Thyroid gland (tissue), 4 donors: ENCODE measurements at regions not wholly inside any gene's neighbourhood (a gene's known extent, or its start where the extent isn't known, plus 50 kb on each side); places are given as distances from the start of the nearest gene placed in this dataset.
"Not testable (repeated sequence)": the region's sequence is repeated elsewhere in the genome, so short reads cannot be mapped to it uniquely, and the experiment has no call there.

ENCODE experiments used
- DNase-seq, 2 donors: peaks; one replicate each; pipeline ENCODE4 v3.0.0-alpha.2; 2019
- H3K27ac ChIP-seq, 3 donors: fragments of 200-600 bp; sonication (generic); 1 replicate in 2 of 3; 2 replicates in 1 of 3; pipeline ENCODE4 v1.5.1; 2016 to 2019; ENCODE audit warnings: mild to moderate bottlenecking in 1 of 3, moderate library complexity in 1 of 3
- H3K27me3 ChIP-seq: fragments of 200-600 bp; sonication (generic); one replicate; pipeline ENCODE4 v1.5.1; 2019
- H3K36me3 ChIP-seq, 2 donors: fragments of 200-600 bp; sonication (generic); one replicate each; pipeline ENCODE4 v1.5.1; 2016 to 2019
- H3K4me1 ChIP-seq, 2 donors: fragments of 200-600 bp; sonication (generic); one replicate each; pipeline ENCODE4 v1.5.1; 2017 to 2019
- H3K4me3 ChIP-seq, 3 donors: fragments of 200-600 bp; sonication (generic); replicated peaks in 1 of 3; 1 replicate in 2 of 3; 2 replicates in 1 of 3; pipeline ENCODE4 v1.5.1; 2016; ENCODE audit warnings: mild to moderate bottlenecking in 1 of 3
- H3K9me3 ChIP-seq: fragments of 200-600 bp; sonication (generic); one replicate; pipeline ENCODE4 v1.5.1; 2017
- POLR2A ChIP-seq, 2 donors: fragments of 450-650 bp; IDR thresholded peaks; one replicate each; pipeline ENCODE4 v1.6.1; 2017; ENCODE audit warnings: antibody characterized with exemption in 2 of 2, mild to moderate bottlenecking in 2 of 2, moderate library complexity in 1 of 2
- WGBS, 2 donors: methylation state at CpG; one replicate each; pipeline ENCODE4 v1.1.5; 2017; 5-methylcytosine and 5-hydroxymethylcytosine counted together
- intact Hi-C: fragments of 100-400 bp; cut with DNase I; formaldehyde crosslinking; loops from one replicate; pipeline ENCODE4 v1.15.1; 2023
- TF ChIP-seq, protein P1 (sequence below), 6 experiments: fragments of 200-600 bp in 3 of 6; fragments of 450-650 bp in 3 of 6; sonication (generic) in 3 of 6; IDR thresholded peaks; one replicate each; pipeline ENCODE4 v1.5.1; 2016 to 2019; ENCODE audit warnings: antibody characterized with exemption in 6 of 6, mild to moderate bottlenecking in 2 of 6, inconsistent platforms in 1 of 6, moderate library complexity in 1 of 6

DNA sequence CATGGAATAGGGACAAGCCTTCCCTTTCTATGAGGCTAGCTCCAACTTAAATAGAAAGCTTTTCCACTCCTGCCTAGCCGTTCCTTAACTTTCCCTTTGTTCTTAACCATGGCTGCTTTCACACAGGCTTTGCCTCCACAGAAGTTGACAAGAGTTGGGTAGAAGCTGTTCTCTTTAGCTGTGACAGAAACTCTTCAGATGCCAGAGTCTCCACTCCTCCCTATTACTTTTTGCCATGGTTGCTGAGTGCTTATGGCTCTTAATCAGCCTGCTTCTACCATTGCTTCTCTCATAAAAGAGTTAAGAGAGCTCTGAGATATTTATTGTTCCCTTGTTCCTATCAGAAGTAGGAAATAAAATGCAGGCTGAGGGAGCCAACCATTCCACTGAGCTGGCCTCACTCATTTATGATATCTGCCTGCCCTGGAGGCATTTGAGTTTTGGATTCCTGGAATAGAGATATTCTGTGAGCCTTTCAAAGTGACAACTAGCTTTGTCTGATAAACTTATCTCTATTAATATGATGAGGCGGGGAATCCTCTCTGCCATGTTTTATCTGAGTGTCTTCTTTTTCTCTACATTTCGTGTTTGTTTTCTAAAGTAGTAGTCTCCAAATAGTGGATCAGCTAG, 162.6 kb downstream of the DMAC1 start:
- Histone ChIP-seq H3K4me3 (no peak overlapping the region), H3K4me1 (no peaks in the 10 kb centered on the region), H3K27me3 (no peaks in the 10 kb centered on the region), H3K36me3 (no peaks in the 10 kb centered on the region), H3K9me3 (no peaks in the 10 kb centered on the region), H3K27ac (no peak overlapping the region)
- 68 to 79% methylated on average over 3 of the region's 3 CpGs for whole genome bisulfite sequencing, 2 donors
- TF ChIP-seq, protein P1, sequence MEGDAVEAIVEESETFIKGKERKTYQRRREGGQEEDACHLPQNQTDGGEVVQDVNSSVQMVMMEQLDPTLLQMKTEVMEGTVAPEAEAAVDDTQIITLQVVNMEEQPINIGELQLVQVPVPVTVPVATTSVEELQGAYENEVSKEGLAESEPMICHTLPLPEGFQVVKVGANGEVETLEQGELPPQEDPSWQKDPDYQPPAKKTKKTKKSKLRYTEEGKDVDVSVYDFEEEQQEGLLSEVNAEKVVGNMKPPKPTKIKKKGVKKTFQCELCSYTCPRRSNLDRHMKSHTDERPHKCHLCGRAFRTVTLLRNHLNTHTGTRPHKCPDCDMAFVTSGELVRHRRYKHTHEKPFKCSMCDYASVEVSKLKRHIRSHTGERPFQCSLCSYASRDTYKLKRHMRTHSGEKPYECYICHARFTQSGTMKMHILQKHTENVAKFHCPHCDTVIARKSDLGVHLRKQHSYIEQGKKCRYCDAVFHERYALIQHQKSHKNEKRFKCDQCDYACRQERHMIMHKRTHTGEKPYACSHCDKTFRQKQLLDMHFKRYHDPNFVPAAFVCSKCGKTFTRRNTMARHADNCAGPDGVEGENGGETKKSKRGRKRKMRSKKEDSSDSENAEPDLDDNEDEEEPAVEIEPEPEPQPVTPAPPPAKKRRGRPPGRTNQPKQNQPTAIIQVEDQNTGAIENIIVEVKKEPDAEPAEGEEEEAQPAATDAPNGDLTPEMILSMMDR (IDR thresholded peaks at IDR 0.05), result no peak
- TF ChIP-seq POLR2A (IDR thresholded peaks at IDR 0.05), result no peak
- no peak for DNase-seq
- intact Hi-C loops, result no loop called here

- DNase-seq, result no peak
- TF ChIP-seq, protein P1 (IDR thresholded peaks at IDR 0.05), result no peak
- TF ChIP-seq POLR2A (IDR thresholded peaks at IDR 0.05), result no peak
- H3K9me3 ChIP-seq, result no peaks in the 10 kb centered on the region
- H3K4me3 ChIP-seq, result no peak overlapping the region
- 71 to 76% methylated on average over 2 of the region's 2 CpGs for WGBS, 2 donors
- intact Hi-C loops, result no loop called here
- H3K27me3 ChIP-seq, result no peaks in the 10 kb centered on the region
- no peaks in the 10 kb centered on the region for H3K36me3 ChIP-seq
- no peaks in the 10 kb centered on the region for H3K4me1 ChIP-seq
- no peak overlapping the region for H3K27ac ChIP-seq
These were observed 163.3 kb downstream of the DMAC1 start for GRCh38 chr9:7636309-7636708.

GRCh38 chr9:7626571-7627029, 173.0 kb downstream of the DMAC1 start:
- H3K36me3 ChIP-seq, DNase-seq, intact Hi-C loops, H3K4me3 ChIP-seq, H3K27me3 ChIP-seq, H3K4me1 ChIP-seq, H3K27ac ChIP-seq, H3K9me3 ChIP-seq: not testable (repeated sequence)
- 27 to 33% methylated on average over 7 of the region's 7 CpGs for WGBS, 2 donors

GRCh38 chr9:7622481-7622880, 177.1 kb downstream of the DMAC1 start:
- H3K36me3 ChIP-seq, result no peaks in the 10 kb centered on the region
- H3K27me3 ChIP-seq, result no peaks in the 10 kb centered on the region
- no peak overlapping the region for H3K27ac ChIP-seq
- H3K4me1 ChIP-seq, result no peaks in the 10 kb centered on the region
- no peak for DNase-seq
- H3K4me3 ChIP-seq, result no peak overlapping the region
- no peaks in the 10 kb centered on the region for H3K9me3 ChIP-seq
- intact Hi-C loops, result no loop called here
- TF ChIP-seq, protein P1 (IDR thresholded peaks at IDR 0.05), result no peak
- no peak for TF ChIP-seq POLR2A (IDR thresholded peaks at IDR 0.05)
- WGBS, 2 donors, result 75 to 76% methylated on average over 2 of the region's 2 CpGs

GRCh38 chr9:7615344-7615743, 184.2 kb downstream of the DMAC1 start:
- no peak for DNase-seq
- no peaks in the 10 kb centered on the region for H3K4me1 ChIP-seq
- 92 to 100% methylated on average over 1 of the region's 1 CpG for WGBS, 2 donors
- H3K36me3 ChIP-seq, result no peaks in the 10 kb centered on the region
- H3K27me3 ChIP-seq, result no peaks in the 10 kb centered on the region
- no peaks in the 10 kb centered on the region for H3K9me3 ChIP-seq
- no peak overlapping the region for H3K4me3 ChIP-seq
- TF ChIP-seq, protein P1 (IDR thresholded peaks at IDR 0.05), result no peak
- no peak for TF ChIP-seq POLR2A (IDR thresholded peaks at IDR 0.05)
- H3K27ac ChIP-seq, result no peak overlapping the region
- intact Hi-C loops, result no loop called here
